Loucy (cell line): ENCODE measurements at regions not wholly inside any gene's neighbourhood (a gene's known extent, or its start where the extent isn't known, plus 50 kb on each side); places are given as distances from the start of the nearest gene placed in this dataset.

Source experiments
- H2AFZ ChIP-seq: fragments of 200-600 bp; sonication (generic); 2 replicates; pipeline ENCODE4 v1.6.0; 2016; ENCODE audit warnings: antibody characterized with exemption, mild to moderate bottlenecking, low read length, moderate library complexity
- H3F3A ChIP-seq: fragments of 200-600 bp; 2 replicates; pipeline ENCODE4 v1.6.0; 2016; ENCODE audit warnings: antibody characterized with exemption, low read depth, mild to moderate bottlenecking
- H3K27me3 ChIP-seq: fragments of 200-600 bp; sonication (generic); 2 replicates; pipeline ENCODE4 v1.6.1; 2014; ENCODE audit warnings: low read length, mild to moderate bottlenecking; ENCODE audit not compliant: insufficient read depth, poor library complexity, severe bottlenecking
- H3K36me3 ChIP-seq: fragments of 200-600 bp; sonication (generic); 2 replicates; pipeline ENCODE4 v1.6.1; 2016; ENCODE audit warnings: low read length; ENCODE audit not compliant: insufficient read depth
- H3K4me1 ChIP-seq: fragments of 200-600 bp; sonication (generic); 2 replicates; pipeline ENCODE4 v1.5.1; 2014; ENCODE audit warnings: low read length, mild to moderate bottlenecking; ENCODE audit not compliant: insufficient read depth, poor library complexity, severe bottlenecking
- H3K4me2 ChIP-seq: fragments of 200-600 bp; sonication (generic); 2 replicates; pipeline ENCODE4 v1.6.0; 2014; ENCODE audit warnings: antibody characterized with exemption, low read length, low read depth, mild to moderate bottlenecking; ENCODE audit not compliant: poor library complexity, severe bottlenecking
- H3K4me3 ChIP-seq: fragments of 200-600 bp; sonication (generic); 2 replicates; pipeline ENCODE4 v1.5.1; 2014; ENCODE audit warnings: low read length, mild to moderate bottlenecking, mixed read lengths; ENCODE audit not compliant: poor library complexity, severe bottlenecking
- H3K79me2 ChIP-seq: fragments of 200-600 bp; sonication (generic); 2 replicates; pipeline ENCODE4 v1.6.1; 2014; ENCODE audit warnings: low read length; ENCODE audit not compliant: insufficient read depth
- H3K9ac ChIP-seq: fragments of 200-600 bp; sonication (generic); 2 replicates; pipeline ENCODE4 v1.6.0; 2014; ENCODE audit warnings: mild to moderate bottlenecking, low read depth, low read length, moderate library complexity; ENCODE audit not compliant: poor library complexity, severe bottlenecking
- H3K9me2 ChIP-seq: fragments of 200-600 bp; sonication (generic); replicated peaks from 2 replicates; pipeline ENCODE4 v1.6.1; 2016; ENCODE audit warnings: low read depth, low read length, mixed read lengths
- H3K9me3 ChIP-seq: fragments of 200-600 bp; sonication (generic); 2 replicates; pipeline ENCODE4 v1.6.1; 2014; ENCODE audit warnings: mild to moderate bottlenecking, antibody characterized with exemption, low read length, low read depth; ENCODE audit not compliant: insufficient read depth
- H4K20me1 ChIP-seq: fragments of 200-600 bp; sonication (generic); 2 replicates; pipeline ENCODE4 v1.6.0; 2014; ENCODE audit warnings: antibody characterized with exemption, low read length, mild to moderate bottlenecking; ENCODE audit not compliant: insufficient read depth, poor library complexity, severe bottlenecking
- CTCF ChIP-seq: fragments of 200-600 bp; sonication (generic); conservative IDR thresholded peaks from 2 replicates; pipeline ENCODE4 v1.5.1; 2014; ENCODE audit warnings: mild to moderate bottlenecking, antibody characterized with exemption, low read length
- EZH2phosphoT487 ChIP-seq: fragments of 200-600 bp; IDR thresholded peaks from 2 replicates; pipeline ENCODE4 v1.6.1; 2018; ENCODE audit warnings: antibody characterized with exemption, mild to moderate bottlenecking, moderate library complexity, borderline replicate concordance

- Histone ChIP-seq H3K9ac (no peak overlapping the region), H3K9me3 (peaks cover 4% of the 10 kb centered on the region; the same call in 1 of the 2 replicates), H3F3A (no peaks in the 10 kb centered on the region), H2AFZ (no peak overlapping the region), H3K79me2 (no peaks in the 10 kb centered on the region), H3K4me2 (no peak overlapping the region), H3K27me3 (no peaks in the 10 kb centered on the region), H4K20me1 (no peaks in the 10 kb centered on the region), H3K4me3 (no peak overlapping the region), H3K36me3 (no peaks in the 10 kb centered on the region), H3K4me1 (no peaks in the 10 kb centered on the region), H3K9me2 (no peaks in the 10 kb centered on the region)
- no peak for TF ChIP-seq EZH2phosphoT487
- no peak for TF ChIP-seq CTCF
Observed at GRCh38 chr6:104186831-104187230, 672.9 kb downstream of the HACE1 start.

GRCh38 chr6:104183816-104184435, 675.8 kb downstream of the HACE1 start:
- Histone ChIP-seq H2AFZ (no peak overlapping the region), H3K9me3 (no peaks in the 10 kb centered on the region), H3F3A (no peaks in the 10 kb centered on the region), H3K79me2 (no peaks in the 10 kb centered on the region), H3K9me2 (no peaks in the 10 kb centered on the region), H3K4me1 (no peaks in the 10 kb centered on the region), H3K27me3 (no peaks in the 10 kb centered on the region), H3K4me3 (no peak overlapping the region), H3K4me2 (no peak overlapping the region), H4K20me1 (no peaks in the 10 kb centered on the region), H3K36me3 (no peaks in the 10 kb centered on the region), H3K9ac (no peak overlapping the region)
- TF ChIP-seq CTCF (no peak), EZH2phosphoT487 (no peak)

GRCh38 chr6:104182811-104183210, 676.9 kb downstream of the HACE1 start:
- Histone ChIP-seq H2AFZ (no peak overlapping the region), H3K9ac (no peak overlapping the region), H3K9me3 (no peaks in the 10 kb centered on the region), H3K4me1 (no peaks in the 10 kb centered on the region), H4K20me1 (no peaks in the 10 kb centered on the region), H3K27me3 (no peaks in the 10 kb centered on the region), H3K4me3 (no peak overlapping the region), H3F3A (no peaks in the 10 kb centered on the region), H3K9me2 (no peaks in the 10 kb centered on the region), H3K4me2 (no peak overlapping the region), H3K79me2 (no peaks in the 10 kb centered on the region), H3K36me3 (no peaks in the 10 kb centered on the region)
- TF ChIP-seq EZH2phosphoT487 (no peak), CTCF (no peak)
